Renal cortical epithelial cell (primary cell): ENCODE measurements at regions not wholly inside any gene's neighbourhood (a gene's known extent, or its start where the extent isn't known, plus 50 kb on each side); places are given as distances from the start of the nearest gene placed in this dataset.

Experiments
- DNase-seq: peaks from one replicate; pipeline ENCODE4 v3.0.0-alpha.2; 2011; ENCODE audit warnings: low read depth

DNA sequence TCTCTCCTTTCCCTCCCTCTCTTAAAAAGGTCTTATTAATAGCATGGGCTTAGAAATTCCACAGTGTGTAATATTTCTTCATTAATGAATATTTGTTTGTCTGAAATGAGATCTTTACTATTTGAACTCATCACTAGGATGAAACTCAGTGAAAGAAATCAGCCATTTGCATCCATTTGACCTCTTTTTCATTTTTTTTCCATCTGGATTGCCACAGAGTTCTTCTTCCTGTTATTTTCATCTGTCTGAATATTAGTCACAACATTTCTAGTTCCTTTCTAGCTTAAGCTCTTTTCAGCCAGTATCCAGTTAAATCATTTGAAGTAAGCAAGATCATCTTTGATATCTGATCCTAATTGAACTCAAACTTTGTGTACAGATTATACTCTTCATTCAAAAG, 69.2 kb upstream of the PLS3 start:
- DNase-seq: no peak

DNA sequence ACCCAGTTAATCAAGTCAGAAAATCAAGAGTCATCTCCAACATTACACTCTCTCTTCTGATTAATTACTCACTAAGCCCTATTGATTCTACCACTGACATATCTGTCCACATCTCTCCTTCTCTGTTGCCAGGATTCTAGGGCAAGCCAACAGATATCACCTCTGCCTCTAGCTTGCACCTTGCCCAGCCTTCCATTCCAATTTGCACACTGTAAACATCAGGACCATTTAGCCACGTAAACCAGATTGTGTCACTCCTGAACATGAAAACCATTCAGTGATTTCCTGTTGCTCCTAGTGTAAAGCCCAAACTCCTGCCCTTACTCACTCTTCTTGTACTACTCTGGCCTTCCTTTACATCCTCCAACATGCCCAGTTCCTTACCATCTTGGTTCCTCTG, 68.0 kb upstream of the PLS3 start:
- DNase-seq: no peak

DNA sequence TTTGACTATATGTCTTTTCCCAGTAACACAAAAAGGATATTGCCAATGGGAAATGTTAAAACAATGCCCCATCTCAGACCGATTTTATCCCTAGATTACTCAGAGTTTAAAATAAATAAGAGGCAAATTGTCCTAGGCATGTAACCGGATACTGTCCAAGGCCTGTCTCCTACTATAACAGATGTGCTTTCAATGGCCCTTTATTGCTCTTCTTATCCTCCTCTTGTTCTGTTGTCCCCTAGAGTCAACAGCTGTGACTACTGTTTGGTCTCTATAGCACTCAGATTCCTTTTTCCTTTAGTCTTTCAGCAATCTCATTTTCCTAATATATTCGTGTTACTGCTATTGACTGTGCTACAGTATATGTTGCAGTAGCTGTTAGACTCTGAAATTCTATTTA, 66.8 kb upstream of the PLS3 start:
- no peak for DNase-seq

- no peak for DNase-seq
These were observed 61.7 kb upstream of the PLS3 start for GRCh38 chrX:115499112-115499805.

DNA sequence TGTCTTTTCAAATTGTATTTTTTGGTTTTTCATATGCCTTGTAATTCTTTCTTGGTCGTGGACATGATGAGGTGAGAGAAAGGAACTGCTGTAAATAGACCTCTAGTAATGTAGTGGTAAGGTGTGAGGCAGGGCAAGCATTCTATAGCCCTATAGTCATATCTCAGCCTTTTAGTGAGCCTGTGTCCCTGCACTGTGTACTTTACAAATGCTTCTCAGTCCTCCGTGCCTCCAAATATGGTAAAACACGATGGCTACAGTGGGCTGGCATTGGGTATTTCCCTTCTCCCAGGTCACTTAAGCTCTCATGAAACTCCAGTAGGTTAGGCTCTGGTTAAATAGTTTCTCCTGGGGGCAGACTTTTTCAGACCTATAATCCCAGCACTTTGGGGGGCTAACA, 57.9 kb upstream of the PLS3 start:
- DNase-seq: no peak

DNA sequence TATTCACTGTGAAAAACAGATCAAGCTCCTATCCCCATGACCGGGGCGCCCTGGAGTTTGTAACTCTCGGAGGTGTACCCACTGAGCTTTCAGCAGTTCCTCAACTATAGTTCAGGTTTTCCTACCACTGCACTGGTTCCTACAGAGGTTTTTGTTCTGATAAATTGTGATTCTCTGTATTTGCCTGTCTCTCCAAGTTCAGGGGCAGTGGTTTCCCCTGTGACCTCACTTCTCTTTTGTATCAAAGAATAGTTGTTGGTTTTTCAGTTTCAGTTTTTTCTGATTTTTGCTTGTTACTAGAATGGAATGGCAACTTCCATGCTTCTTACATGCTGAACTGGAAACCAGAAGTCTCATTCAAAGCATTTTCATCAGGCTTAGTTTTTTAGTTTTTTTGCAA, 56.8 kb upstream of the PLS3 start:
- DNase-seq: no peak
